HUDEP-2 (cell line): ENCODE measurements at regions not wholly inside any gene's neighbourhood (a gene's known extent, or its start where the extent isn't known, plus 50 kb on each side); places are given as distances from the start of the nearest gene placed in this dataset.

Experiments
- DNase-seq, 76 experiments: peaks; one replicate each; lab custom pipeline; 2025; ENCODE audit not compliant: unreplicated experiment in 76 of 76; lab: John Stamatoyannopoulos, UW

DNA sequence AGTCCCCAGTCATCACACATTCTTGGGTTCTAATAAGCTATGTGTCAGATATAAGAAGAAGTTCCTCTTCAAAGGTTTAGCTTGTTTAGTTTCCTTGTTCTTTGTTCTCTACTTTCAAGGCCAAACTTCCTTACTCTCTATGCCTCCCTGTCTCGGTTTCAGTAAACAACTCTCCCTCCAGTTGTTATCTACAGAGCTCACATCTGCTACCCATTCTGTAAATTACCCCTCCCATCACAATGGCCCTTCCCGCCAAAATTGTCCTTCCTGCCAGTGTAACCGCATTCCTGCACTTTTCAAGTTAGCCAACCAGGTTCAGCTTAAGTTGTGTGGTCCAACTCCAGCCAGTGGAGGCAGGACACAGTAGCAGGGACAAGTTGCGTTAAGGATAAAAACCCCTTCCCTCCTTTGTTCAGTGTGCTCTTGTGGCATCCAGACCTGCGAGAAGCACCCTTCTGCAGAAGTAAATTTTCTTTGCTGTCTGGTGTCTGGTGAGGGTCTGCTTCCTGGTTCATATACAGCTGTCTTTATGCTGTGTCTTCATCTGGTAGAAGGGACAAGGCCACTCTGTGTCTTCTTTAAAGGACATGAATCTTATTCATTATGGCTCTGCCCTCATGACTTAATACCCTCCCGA is 342.1 kb upstream of the GRM7 start:
- no peak for DNase-seq

DNA sequence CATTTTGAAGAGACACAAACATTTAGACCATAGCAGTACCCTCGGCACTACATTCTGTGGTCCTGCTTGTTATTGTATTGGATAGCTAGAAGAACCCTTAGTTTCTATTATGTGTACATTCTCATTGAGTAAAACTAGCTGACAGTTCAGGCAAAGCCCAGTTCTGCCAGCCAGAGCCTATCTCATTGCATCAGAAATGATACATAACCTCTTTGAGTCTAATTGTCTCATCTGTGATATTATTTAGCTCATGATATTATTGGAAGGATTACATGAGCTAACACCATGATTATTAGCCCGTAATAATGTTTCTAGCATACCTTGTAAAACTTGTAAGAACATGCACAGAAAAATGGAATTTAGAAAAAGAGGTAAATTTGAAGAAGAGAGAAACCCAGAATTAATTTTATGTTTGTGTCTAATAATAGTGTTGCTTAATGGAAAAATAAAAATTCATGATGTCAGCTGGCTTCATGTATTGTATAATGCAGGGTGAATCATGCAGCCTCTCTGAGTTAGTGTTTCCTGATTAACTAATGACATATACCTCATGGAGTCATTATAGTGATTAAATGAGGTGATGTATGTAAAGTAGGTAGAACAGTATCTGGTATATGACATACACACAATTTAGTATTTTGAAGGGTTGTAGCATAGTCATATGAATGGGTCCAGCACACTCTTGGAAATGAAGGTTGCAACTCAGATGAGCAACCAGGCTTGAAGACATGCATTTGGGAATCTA is 339.4 kb upstream of the GRM7 start:
- DNase-seq, result no peak

DNA sequence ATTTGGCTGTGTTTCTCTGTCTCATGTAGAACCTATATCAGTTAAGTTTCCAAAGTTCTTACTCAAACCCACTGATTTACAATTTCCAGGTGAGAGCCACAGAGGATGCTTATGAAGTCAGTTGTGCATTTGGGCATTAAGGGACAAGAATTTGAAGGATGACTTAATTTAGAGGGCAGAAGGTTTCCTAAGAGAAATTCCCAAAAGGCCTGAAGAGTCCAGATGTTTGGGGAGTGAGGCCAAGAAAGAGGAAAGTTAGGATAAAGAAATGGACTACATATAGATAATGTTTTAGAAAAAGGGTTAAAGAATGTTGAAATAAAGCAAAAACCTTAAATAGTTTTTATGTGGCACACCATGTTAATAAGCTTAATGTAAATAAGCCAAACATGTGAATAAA is 338.7 kb upstream of the GRM7 start:
- DNase-seq, result no peak

DNA sequence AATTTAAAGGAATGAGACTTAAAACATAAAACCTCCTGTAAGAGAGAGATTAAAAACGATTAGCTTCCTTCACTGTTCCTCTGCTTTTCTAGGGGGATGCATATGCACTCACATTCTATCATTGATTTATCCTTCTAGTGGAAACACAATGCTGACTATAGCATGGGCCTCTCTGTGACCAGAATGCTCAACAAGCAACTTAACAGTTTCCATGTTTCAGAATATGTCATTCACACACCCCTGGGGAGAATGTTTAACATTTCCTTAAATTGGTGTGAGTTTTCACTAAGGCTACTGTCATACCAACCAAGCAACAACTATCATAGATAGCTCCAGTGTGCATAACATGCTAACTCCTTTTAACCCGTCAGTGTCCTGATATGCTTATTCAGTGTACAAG is 337.9 kb upstream of the GRM7 start:
- DNase-seq, result no peak

DNA sequence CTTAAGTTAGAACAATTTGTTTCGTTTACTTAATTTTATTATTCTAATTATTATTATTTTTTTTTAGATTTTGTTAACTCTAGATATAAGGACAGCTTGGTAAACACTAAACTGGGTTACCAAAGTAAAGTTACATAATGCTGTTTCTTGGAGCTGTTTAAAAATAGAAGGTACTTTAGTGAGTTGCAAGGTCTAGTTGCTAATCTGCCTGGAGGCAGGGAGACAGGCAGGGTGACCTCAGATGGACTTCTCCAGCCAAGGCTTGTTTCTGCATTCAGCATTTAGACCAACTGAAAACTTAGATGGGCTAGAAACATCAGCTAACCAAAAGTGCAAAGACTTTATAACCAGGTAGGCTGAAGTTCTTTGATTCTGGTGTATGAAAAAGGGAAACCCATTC is 336.4 kb upstream of the GRM7 start:
- DNase-seq, result no peak

DNA sequence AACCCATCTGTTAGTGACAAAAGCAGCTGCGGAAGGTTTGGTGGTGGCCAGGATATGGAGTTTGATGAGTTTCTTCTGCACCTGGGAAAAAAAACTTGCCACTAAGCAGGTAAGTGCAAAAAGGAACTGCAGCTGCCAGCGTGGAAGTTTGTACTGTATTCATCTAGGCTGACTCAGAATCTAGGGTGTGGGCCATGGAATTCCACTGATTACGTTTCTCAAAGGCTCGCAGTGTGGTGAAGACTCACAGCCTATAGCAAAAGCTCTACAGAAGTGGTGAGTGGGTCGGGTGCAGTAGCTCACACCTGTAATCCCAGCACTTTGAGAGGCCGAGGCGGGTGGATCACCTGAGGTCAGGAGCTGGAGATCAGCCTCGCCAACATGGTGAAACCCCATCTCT is 334.6 kb upstream of the GRM7 start:
- DNase-seq, result no peak

DNA sequence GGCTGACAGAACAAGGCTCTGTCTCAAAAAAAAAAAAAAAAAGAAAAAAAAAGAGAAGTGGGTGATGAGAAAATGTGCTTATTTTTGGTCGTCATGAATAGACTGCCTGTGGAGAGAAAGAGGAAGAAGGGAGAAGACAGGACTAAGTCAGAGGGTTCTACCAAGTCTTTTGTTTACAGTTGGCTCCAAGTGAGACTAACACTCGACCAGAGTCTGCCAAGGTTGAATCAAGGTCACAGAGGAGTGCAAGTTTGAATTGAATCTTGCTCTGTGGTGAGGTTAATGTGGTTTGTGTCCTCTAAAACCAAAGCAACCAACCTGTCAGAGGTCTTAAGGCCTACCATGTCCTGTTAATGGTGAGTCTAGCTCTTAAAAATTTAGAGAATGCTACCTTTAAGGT is 334.1 kb upstream of the GRM7 start:
- no peak for DNase-seq

DNA sequence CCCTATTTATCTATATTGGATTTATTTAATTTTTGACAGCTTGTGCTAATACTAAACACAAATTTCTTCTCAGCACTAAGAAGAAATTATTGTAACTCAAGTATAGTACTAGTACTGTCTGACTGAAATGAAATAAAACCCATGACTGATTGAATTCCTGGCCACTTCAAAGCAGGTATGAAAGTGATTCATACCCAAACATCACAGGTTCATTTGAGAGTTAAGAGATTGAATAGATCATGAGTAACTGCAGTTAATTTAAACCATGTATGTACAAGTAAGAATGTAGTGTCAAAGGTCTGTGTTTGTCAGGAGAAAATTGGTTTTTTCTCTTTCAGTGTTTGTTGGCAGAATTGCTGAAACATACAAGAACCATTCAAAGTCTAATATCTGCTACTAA is 332.0 kb upstream of the GRM7 start:
- DNase-seq, result no peak

DNA sequence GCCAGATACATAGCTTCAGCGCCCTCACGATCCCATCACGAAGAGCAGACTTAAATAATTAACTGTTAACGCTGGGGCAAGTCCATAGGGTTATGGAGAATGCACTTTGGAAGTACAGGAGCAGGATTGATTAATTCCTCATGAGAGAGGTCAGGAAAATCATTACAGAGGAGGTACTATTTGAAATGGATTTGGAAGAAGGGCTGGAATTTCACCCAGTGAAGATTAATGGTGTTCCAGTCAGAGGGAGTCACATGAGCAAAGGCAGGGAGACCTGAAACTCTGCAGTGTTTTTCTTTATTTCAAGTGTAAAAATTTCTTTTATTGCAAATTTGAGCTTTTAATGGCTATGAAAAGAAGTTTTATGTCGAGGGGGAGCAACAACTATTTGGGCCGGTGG is 329.8 kb upstream of the GRM7 start:
- DNase-seq, result no peak

DNA sequence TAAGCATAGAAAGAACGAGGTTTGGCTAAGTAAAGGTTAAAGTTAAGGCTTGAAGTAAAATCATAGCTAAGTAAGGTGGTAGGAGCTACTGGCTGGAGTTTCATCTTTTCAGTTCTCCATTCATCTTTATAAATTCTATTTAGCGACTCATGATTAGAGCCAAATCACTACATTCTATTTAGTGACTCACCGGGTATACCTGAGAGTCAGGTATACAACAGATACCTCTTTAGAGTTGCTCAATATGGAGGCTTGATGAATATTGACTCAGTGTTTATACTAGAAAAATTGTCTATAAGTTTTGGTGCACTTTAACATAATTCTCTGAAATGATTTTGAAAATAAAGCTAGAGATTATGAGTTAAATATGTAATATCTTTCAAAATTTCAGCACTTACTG is 328.8 kb upstream of the GRM7 start:
- no peak for DNase-seq

DNA sequence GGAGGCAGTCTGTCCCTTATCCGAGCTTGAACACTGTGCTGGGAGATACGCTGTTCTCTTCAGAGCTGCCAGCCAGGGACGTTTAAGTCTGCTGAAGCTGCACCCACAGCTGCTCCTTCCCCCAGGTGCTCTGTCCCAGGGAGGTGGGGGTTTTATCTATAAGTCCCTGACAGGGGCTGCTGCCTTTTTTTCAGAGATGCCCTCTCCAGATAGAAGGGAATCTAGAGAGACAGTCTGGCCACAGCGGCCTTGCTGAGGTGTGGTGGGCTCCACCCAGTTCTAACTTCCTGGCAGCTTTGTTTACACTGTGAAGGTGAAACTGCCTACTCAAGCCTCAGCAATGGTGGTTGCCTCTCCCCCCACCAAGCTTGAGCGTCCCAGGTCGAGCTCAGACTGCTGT is 319.9 kb upstream of the GRM7 start:
- no peak for DNase-seq

DNA sequence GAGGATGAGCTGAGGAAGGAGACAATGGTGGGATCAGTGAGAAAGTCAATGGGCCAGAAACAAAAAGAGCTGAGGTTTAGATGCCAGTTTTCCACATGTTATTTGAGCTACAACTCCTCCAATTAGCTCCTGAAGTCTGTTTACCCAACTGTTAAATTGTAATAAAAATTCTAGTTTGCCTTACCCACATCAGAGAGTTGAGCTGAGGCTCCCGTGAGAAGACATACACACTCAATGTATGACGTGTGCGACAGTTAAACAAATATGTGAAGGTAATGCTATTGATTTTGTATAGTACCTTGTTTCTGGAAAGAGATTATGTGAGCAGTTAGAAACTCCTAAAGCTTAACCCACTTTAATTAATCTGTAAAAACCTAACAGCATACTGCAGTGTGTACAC is 318.1 kb upstream of the GRM7 start:
- DNase-seq, result no peak

DNA sequence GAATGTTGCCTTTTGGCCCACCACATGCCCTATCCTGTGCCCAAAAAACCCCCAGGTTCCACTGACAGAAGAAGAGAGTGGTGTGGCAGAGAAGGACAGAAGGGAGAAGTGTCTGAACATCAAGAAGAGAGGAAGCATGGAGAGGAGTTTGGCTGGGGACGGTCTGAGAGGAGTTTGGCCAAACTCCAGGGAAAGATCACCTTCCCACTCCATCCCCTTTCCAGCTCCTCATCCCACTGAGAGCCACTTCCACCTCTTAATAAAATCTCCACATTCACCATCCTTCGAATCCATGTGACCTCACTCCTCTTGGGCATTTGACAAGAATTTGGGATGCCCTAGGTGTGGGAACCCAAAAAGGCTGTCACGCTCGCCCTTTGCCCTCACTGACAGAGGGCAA is 311.6 kb upstream of the GRM7 start:
- DNase-seq, result peak in 12 of 76 experiments; percentile 1 to 60 (median 31)

DNA sequence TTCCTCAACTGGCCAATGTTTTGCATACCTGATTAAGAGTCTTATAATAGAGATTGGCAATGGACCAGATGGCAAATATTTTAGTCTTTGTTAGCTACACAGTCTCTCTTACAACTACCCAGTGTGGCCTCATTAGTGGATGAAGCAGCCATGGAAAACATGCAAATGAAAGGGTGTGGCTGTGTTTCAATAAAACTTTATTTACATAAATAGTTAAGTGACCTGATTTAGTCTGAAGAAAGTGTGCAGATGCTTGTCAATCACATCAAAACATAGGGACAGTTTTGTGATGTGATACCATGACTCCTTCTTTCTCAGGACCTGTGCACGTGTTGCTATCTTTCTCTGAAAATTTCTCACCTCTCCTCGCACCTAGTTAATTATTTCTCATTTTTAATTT is 309.8 kb upstream of the GRM7 start:
- no peak for DNase-seq

DNA sequence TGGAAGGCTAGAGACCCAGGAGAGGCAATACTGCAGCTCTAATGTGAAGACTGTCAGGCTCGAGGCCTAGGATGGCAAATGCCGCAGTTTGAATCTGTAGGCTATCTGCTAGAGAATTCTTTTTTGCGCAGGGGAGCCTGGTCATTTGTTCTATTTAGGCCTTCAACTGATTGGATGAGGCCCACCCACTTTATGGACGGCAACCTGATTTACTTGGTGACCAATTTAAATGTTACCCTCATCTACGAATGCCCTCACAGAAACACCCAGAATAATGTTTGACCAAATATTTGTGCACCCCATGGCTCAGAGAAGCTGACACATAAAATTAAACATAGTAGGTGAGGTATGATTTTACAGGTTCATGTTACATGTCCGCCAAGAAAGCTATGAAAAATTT is 300.7 kb upstream of the GRM7 start:
- no peak for DNase-seq

DNA sequence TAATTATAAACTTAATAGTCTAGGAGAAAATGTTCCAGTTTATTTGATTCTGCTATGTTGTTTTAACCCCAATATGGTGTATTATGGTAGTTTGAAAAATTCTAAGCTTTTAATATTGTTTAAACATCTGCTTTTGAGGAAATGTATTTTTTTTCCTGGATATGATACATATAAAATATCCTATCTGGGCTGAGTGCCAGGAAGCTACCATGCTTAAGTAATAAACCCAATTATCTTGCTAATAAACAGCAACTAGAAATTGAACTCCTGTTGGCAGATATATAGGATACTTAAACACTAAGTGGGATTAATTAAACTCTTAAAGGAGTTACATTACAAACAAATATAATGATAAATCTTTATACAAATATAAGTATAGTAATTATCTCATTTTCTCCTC is 293.7 kb upstream of the GRM7 start:
- no peak for DNase-seq

DNA sequence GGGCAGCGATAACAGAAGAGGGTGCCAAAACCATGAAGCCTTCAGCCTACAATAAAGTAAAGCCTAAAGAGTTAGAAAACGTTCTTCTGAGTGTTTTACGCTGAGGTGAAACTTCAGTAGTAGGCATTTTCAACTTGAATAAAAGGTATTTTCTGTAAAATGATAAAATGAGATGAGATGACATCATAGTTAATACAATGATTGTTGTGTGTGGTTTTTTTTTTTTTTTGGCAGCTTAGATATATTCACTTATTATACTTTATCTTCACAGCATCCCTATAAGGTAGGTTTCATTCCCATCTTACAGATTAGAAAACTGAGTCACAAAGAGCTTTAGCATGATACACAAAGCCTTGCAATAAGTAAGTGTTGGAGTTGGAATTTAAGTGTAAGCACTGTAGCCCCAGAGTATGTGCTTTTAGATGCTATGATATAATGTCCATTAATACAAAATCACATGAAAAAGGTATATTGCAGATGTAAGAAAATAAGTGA is 291.9 kb upstream of the GRM7 start:
- DNase-seq, result no peak

DNA sequence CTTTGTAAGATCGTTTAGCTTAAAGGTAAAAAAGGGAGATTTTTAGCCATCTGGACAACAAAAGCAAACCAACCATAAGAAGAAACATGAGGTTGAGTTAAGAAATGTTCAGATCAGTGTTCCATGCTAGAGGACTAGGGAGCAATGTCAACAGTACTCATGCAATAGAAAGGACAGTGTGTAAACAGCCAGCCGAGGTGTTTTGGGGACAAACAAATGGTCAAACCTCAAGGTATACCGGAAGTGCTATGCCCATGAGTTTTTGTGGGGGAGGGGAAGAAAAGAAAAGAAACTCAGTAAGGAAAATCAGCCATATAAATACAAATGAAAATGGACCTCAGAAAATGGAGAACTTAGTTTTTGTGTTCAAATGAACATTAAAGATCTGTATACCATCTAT is 289.5 kb upstream of the GRM7 start:
- DNase-seq, result no peak

DNA sequence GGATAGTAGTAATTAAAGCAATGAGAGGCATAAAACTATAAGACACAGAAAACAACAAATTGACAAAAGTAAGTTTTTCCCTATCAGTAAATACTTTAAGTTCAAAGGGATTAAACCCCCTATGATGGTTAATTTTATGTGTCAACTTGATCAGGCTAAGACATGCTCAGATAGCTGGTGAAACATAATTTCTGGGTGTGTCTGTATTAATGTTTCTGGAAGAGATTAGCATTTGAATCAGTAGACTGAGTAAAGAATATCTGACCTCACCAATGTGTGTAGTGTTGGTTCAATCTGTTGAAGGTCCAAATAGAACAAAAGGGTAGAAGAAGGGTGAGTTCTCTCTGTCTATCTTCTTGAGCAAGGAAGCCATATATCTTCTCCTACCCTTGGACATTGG is 283.3 kb upstream of the GRM7 start:
- DNase-seq, result no peak

DNA sequence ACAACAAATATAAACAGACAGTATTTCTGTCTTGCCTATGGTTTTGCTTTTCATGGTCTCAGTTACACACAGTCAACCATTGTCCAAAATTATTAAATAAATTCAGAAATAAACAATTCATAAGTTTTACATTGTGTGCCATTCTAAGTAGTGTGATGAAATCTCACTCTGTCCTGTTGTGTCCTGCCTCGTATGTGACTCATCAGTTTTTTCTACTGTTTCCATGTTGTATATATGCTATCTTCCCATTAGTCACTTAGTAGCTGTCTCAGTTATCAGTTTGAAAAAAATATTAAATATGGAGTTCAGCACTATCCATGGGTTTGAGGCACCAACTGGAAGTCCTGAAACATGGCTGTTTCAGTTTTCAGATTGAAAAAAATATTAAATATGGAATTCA is 282.4 kb upstream of the GRM7 start:
- no peak for DNase-seq

DNA sequence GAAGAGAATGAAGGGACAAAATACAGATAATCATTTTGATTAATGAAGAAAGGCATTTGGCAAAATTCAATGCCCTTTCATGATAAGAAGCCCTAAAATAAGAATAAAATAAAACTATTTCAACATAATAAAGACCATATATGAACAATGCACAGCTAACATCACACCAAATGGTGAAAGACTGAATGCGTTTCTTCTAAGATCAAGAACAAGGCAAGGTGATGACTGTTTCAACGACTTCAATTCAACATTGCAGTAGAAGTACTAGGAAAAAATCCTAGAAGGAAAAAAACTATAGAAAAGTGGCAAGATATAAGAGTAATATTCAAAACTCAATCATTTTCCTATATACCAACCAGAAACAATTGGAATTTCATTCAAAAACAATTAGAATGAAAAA is 280.1 kb upstream of the GRM7 start:
- no peak for DNase-seq

DNA sequence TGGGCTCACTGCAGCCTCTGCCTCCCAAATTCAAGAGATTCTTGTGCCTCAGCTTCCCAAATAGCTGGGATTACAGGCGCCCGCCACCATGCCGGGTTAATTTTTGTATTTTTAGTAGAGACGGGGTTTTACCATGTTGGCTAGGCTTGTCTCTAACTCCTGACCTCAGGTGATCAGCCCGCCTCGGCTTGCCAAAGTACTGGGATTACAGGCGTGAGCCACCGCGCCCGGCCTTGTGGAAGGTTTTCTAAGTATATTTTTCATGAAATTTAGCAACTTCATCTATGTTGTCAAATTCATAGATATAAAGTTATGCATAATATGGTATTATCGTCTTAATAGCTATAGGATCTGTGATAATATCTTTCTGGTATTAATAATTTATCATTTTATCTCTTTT is 275.6 kb upstream of the GRM7 start:
- DNase-seq, result no peak

DNA sequence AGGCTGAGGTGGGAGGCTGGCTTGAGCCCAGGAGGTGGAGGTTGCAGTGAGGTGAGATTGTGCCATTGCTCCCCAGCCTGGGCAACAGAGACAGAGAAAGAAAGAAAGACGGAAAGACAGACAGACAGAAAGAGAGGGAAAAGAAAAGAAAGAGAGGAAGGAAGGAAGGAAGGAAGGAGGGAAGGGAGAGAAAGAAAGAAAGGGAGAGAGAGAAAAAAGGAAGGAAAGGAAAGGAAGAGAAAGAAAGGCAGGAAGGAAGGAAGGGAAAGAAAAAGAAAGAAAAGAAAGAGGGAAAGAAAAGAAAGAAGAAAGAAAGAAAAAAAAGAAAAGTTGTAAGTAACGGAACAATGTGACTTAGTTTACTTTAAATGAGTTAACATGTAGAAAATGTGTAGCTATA is 260.7 kb upstream of the GRM7 start:
- no peak for DNase-seq
